ES-I3 (cell line): ENCODE measurements at regions not wholly inside any gene's neighbourhood (a gene's known extent, or its start where the extent isn't known, plus 50 kb on each side); places are given as distances from the start of the nearest gene placed in this dataset.

ENCODE experiments used
- H3K36me3 ChIP-seq: 2 replicates; pipeline ENCODE4 v1.6.1; 2013; ENCODE audit warnings: mild to moderate bottlenecking, low read length, control low read depth, moderate library complexity; ENCODE audit not compliant: insufficient read depth
- H3K4me1 ChIP-seq: 2 replicates; pipeline ENCODE4 v1.6.1; 2013; ENCODE audit warnings: mild to moderate bottlenecking, control low read depth, low read length; ENCODE audit not compliant: insufficient read depth
- H3K9ac ChIP-seq: 2 replicates; pipeline ENCODE4 v1.6.1; 2013; ENCODE audit warnings: low read depth, mild to moderate bottlenecking, low read length, moderate library complexity
- H3K9me3 ChIP-seq: 2 replicates; pipeline ENCODE4 v1.6.1; 2013; ENCODE audit warnings: mild to moderate bottlenecking, low read length, moderate library complexity; ENCODE audit not compliant: control insufficient read depth, insufficient read depth

GRCh38 chr3:187618722-187619121, 51.5 kb downstream of the SST start:
- Histone ChIP-seq H3K9ac (no peak overlapping the region), H3K36me3 (no peaks in the 10 kb centered on the region), H3K4me1 (peaks cover 32% of the 10 kb centered on the region), H3K9me3 (no peaks in the 10 kb centered on the region)

GRCh38 chr3:187617213-187617612, 53.0 kb downstream of the SST start:
- H3K4me1 ChIP-seq = peaks cover 32% of the 10 kb centered on the region
- no peak overlapping the region for H3K9ac ChIP-seq
- no peaks in the 10 kb centered on the region for H3K9me3 ChIP-seq
- no peaks in the 10 kb centered on the region for H3K36me3 ChIP-seq

- Histone ChIP-seq H3K9ac (no peak overlapping the region), H3K4me1 (peaks cover 32% of the 10 kb centered on the region), H3K36me3 (no peaks in the 10 kb centered on the region), H3K9me3 (no peaks in the 10 kb centered on the region)
Observed at GRCh38 chr3:187616307-187616972, 53.8 kb downstream of the SST start.

DNA sequence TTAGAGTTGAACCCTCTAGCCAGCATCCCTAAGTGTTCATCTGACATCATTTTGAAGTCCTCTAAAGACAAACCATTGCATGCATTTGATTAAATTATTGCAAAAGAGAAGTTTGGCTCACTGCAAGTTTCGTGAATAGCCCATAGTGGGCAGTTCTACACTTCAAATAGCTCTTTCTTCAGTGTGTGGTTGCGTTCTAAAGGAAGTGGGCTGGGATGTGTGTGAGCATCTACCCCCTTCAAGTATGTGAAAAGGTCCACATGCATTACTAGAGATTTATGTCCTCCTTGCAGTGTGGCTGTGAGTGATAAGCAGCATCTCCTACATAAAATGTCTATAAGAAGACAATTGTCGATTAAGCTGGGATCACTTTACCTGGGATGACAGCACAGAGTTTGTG, 54.6 kb downstream of the SST start:
- Histone ChIP-seq H3K4me1 (peaks cover 32% of the 10 kb centered on the region), H3K9me3 (no peaks in the 10 kb centered on the region), H3K36me3 (no peaks in the 10 kb centered on the region), H3K9ac (no peak overlapping the region)

DNA sequence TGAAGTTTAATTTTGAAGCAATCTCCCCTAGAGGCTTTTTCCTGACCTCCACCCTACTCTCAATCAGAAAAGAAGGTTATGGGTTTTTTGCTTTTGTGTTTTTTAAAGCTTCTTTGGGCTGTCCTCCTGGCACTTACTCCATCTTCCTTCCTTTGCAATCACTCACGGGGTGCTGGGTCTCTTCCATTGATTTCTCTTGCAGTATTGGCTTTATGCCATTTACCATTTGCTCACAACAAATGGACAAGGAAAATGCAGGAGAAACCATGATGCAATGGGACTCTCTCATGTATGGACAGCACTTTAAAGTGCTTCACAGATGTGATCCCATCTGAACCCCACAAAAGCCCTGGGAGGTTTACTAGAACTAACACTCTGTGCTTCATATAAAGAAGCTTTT, 57.5 kb downstream of the SST start:
- H3K4me1 ChIP-seq = peaks cover 10% of the 10 kb centered on the region; the same call in 1 of the 2 replicates
- no peaks in the 10 kb centered on the region for H3K36me3 ChIP-seq
- no peak overlapping the region for H3K9ac ChIP-seq
- H3K9me3 ChIP-seq = no peaks in the 10 kb centered on the region

- Histone ChIP-seq H3K9ac (no peak overlapping the region), H3K36me3 (no peaks in the 10 kb centered on the region), H3K9me3 (no peaks in the 10 kb centered on the region), H3K4me1 (no peaks in the 10 kb centered on the region)
Observed at GRCh38 chr3:187610981-187611511, 59.1 kb downstream of the SST start.

DNA sequence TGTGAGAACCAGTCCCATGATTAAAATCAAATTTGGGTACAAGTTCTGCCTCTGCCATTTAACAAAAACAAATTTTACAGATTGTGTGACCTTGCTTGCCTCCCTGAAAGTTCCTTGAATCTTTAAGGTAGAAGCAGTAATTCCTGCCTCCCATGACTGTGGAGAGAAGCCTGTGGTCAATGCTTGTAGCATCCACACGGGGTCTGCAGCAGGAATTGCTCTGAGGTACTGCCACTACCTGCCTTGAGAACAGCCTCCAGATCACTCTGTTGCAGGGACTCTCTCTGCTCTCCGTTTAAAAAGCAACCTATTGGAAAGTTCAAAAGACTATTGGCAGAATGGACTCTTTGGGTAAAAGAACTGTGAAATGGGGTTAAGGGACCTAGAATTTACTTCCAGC, 75.9 kb downstream of the SST start:
- Histone ChIP-seq H3K9ac (no peak overlapping the region), H3K36me3 (no peaks in the 10 kb centered on the region), H3K9me3 (no peaks in the 10 kb centered on the region), H3K4me1 (peaks cover 18% of the 10 kb centered on the region)

DNA sequence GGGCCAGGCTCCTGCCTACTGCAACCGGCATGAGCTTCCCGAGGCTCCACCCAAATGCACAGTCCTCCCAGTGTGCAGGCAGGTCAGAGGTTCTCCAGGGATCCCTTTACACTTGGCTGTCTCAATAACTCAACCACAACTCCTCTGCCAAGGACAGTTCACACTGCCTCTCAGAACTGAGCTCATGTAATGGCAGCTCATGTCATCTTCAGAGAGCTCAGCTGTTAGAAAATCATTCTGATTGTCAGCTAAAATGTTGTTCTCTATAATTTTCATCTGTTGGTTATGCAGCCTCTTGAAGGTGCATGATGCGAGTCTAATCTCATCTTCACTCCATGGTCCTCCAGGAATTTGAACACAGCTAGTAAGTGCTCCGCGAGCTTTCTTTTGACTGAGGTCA, 76.7 kb downstream of the SST start:
- Histone ChIP-seq H3K9me3 (no peaks in the 10 kb centered on the region), H3K9ac (no peak overlapping the region), H3K36me3 (no peaks in the 10 kb centered on the region), H3K4me1 (peaks cover 18% of the 10 kb centered on the region)

GRCh38 chr3:187590861-187591576, 79.2 kb downstream of the SST start:
- Histone ChIP-seq H3K36me3 (no peaks in the 10 kb centered on the region), H3K9me3 (no peaks in the 10 kb centered on the region), H3K9ac (no peak overlapping the region), H3K4me1 (peaks cover 18% of the 10 kb centered on the region)

DNA sequence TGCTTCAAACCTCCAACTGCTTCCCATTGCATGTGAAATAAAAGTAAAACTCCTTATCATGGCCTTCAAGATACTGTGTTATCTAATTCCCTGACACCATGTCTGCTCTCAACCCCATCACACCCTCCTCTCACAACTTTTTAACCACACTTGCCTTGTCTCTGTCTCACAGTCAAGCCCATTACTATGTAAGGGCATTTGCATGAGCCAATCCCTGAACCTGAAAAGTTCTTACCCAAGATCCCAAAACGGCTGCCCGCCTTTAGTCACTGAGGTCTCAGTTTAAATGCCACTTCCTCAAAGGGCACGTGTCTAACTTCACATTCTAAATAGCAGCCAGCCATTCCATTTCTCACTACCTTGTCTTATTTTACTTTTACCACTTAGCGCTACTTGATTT, 83.1 kb downstream of the SST start:
- Histone ChIP-seq H3K9me3 (peaks cover 3% of the 10 kb centered on the region; the same call in 1 of the 2 replicates), H3K4me1 (peaks cover 9% of the 10 kb centered on the region), H3K36me3 (no peaks in the 10 kb centered on the region), H3K9ac (no peak overlapping the region)

- Histone ChIP-seq H3K9me3 (peaks cover 6% of the 10 kb centered on the region; the same call in 1 of the 2 replicates), H3K36me3 (no peaks in the 10 kb centered on the region), H3K9ac (no peak overlapping the region), H3K4me1 (peaks cover under 1% of the 10 kb centered on the region; the same call in 1 of the 2 replicates)
Observed at GRCh38 chr3:187586226-187586625, 84.0 kb downstream of the SST start.

DNA sequence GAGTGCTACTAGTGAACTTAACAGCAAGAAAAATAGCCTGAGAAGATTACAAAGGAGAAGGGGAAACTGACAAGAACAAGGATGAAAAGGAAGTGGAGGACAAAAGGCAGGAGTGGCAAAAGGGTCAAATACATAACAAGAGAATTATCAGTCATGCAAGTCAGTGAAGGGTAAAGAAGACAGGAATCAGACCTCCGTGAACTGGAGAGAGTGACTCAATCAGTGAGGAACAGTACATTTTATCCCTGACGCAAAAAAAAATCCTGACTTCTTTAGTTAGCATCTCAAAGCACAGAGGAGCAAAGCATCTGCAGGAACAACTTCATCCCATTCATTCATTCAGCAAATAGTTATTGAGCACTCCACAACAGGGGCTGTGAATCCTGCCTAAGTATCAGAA, 97.8 kb downstream of the SST start:
- Histone ChIP-seq H3K36me3 (no peaks in the 10 kb centered on the region), H3K4me1 (peaks cover 31% of the 10 kb centered on the region), H3K9me3 (no peaks in the 10 kb centered on the region), H3K9ac (no peak overlapping the region)

- Histone ChIP-seq H3K4me1 (peaks cover 38% of the 10 kb centered on the region), H3K36me3 (no peaks in the 10 kb centered on the region), H3K9ac (no peak overlapping the region), H3K9me3 (no peaks in the 10 kb centered on the region)
Observed at GRCh38 chr3:187571701-187572100, 98.5 kb downstream of the SST start.

DNA sequence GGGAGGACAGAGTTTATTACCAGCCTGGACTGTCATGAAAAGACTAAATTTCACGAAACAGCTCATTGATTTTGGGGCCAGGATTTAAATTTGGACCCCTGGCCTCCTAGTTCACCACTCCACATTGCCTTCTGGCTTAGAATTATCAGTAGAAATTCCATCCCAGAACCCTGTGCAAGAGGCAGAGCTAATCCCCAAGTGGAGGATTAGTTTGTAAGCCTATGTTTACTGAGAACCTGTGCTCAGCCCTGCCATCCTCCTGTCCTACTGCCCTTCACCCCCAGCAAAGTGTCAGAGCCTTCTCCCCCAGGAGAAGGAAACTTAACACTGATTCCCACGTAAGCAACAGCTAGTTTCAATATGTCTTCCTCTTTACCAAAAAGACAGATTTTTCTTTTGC, 99.4 kb downstream of the SST start:
- H3K9me3 ChIP-seq = no peaks in the 10 kb centered on the region
- H3K36me3 ChIP-seq = no peaks in the 10 kb centered on the region
- no peak overlapping the region for H3K9ac ChIP-seq
- H3K4me1 ChIP-seq = peaks cover 40% of the 10 kb centered on the region

GRCh38 chr3:187568171-187568570, 102.0 kb downstream of the SST start:
- Histone ChIP-seq H3K9ac (no peak overlapping the region), H3K36me3 (no peaks in the 10 kb centered on the region), H3K9me3 (no peaks in the 10 kb centered on the region), H3K4me1 (peaks cover 45% of the 10 kb centered on the region)
